DMS53 (cell line): ENCODE measurements at regions not wholly inside any gene's neighbourhood (a gene's known extent, or its start where the extent isn't known, plus 50 kb on each side); places are given as distances from the start of the nearest gene placed in this dataset.

ENCODE experiments used
- DNase-seq: peaks from one replicate; lab custom pipeline; 2025; lab: John Stamatoyannopoulos, UW

- DNase-seq = peak; percentile 53
Measured at GRCh38 chr5:175347027-175347426, 97.0 kb downstream of the DRD1 start.

GRCh38 chr5:175344331-175345195 is 99.4 kb downstream of the DRD1 start:
- DNase-seq = no peak

GRCh38 chr5:175343308-175343707 is 100.7 kb downstream of the DRD1 start:
- DNase-seq = no peak

GRCh38 chr5:175340180-175340579 is 103.8 kb downstream of the DRD1 start:
- DNase-seq = peak; percentile 89

- DNase-seq = no peak
Measured at GRCh38 chr5:175337680-175338079, 106.3 kb downstream of the DRD1 start.

- peak; percentile 63 for DNase-seq
Measured at GRCh38 chr5:175336781-175337180, 107.2 kb downstream of the DRD1 start.

GRCh38 chr5:175335691-175336090 is 108.3 kb downstream of the DRD1 start:
- DNase-seq = peak; percentile 59

GRCh38 chr5:175331173-175332036 is 112.6 kb downstream of the DRD1 start:
- DNase-seq = peak; percentile 84

- no peak for DNase-seq
Measured at GRCh38 chr5:175329976-175330375, 114.0 kb downstream of the DRD1 start.

- peak; percentile 22 for DNase-seq
Measured at GRCh38 chr5:175328687-175329086, 115.3 kb downstream of the DRD1 start.

GRCh38 chr5:175328176-175328575 is 115.8 kb downstream of the DRD1 start:
- DNase-seq = no peak

GRCh38 chr5:175325681-175326080 is 118.3 kb downstream of the DRD1 start:
- peak; percentile 66 for DNase-seq

GRCh38 chr5:175321927-175322532 is 122.0 kb downstream of the DRD1 start:
- DNase-seq = peak; percentile 45

GRCh38 chr5:175319199-175319598 is 124.8 kb downstream of the DRD1 start:
- no peak for DNase-seq

- DNase-seq = no peak
Measured at GRCh38 chr5:175317872-175318271, 126.1 kb downstream of the DRD1 start.

GRCh38 chr5:175309218-175309810 is 134.7 kb downstream of the DRD1 start:
- no peak for DNase-seq

- no peak for DNase-seq
Measured at GRCh38 chr5:175308701-175309100, 135.3 kb downstream of the DRD1 start.

GRCh38 chr5:175306381-175306780 is 137.6 kb downstream of the DRD1 start:
- DNase-seq = peak; percentile 84

- no peak for DNase-seq
Measured at GRCh38 chr5:175305251-175305650, 138.7 kb downstream of the DRD1 start.

- DNase-seq = no peak
Measured at GRCh38 chr5:175290379-175290778, 153.6 kb downstream of the DRD1 start.

GRCh38 chr5:175288048-175288621 is 155.8 kb downstream of the DRD1 start:
- DNase-seq = peak; percentile 17

- no peak for DNase-seq
Measured at GRCh38 chr5:175286981-175287380, 157.0 kb downstream of the DRD1 start.
